ENCODE measurements at regions not wholly inside any gene's neighbourhood (a gene's known extent, or its start where the extent isn't known, plus 50 kb on each side); places are given as distances from the start of the nearest gene placed in this dataset.
"Not testable (repeated sequence)": the region's sequence is repeated elsewhere in the genome, so short reads cannot be mapped to it uniquely, and the experiment has no call there.

DNA sequence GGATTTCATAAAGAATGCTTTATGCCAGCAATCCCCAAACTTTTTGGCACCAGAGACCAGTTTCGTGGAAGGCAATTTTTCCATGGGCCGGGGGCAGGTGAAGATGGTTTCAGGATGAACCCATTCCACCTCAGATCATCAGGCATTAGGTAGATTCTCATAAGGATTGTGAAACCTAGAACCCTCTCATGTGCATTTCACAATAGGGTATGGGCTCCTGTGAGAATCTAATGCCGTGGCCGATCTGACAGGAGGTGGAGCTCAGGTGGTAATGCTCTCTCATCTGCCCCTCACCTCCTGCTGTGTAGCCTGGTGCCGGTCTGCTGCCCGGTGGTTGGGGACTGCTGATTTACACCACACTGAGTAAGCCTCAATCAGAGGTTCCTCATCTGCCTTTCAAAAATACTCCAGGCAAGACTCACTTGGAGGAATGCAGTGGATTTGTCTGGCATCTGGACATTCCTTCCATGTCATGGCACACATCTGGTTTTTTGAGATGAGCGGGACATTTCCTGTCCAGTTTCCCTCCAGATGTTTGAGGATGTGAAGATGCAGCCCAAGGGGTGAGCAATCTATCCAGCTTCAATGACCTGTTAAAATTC, 185.8 kb downstream of the VAPA start:
- no peak overlapping the region for H3K4me3 ChIP-seq (ENCODE audit: low read depth, low read length)

DNA sequence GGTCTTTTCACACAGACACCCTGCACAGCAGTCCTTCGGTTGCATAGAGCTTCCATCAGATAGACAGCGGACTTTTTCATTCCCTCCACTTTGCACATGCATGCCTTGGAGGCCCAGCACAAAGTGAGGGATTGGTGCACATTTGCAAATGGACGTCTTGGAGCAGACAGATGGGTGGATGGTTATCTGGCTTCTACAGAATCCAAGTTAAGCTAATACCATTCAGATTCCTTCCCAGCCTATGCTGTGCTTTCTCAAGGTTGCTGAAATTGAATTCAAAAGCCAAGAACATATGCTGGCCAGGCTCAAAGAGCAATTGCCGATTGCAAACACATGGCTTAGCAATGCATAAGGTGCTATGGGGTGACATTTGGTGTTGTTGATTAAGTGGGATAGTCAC, 186.4 kb downstream of the VAPA start:
- no peak overlapping the region for H3K4me3 ChIP-seq (ENCODE audit: low read depth, low read length)
- TF ChIP-seq, protein P1, sequence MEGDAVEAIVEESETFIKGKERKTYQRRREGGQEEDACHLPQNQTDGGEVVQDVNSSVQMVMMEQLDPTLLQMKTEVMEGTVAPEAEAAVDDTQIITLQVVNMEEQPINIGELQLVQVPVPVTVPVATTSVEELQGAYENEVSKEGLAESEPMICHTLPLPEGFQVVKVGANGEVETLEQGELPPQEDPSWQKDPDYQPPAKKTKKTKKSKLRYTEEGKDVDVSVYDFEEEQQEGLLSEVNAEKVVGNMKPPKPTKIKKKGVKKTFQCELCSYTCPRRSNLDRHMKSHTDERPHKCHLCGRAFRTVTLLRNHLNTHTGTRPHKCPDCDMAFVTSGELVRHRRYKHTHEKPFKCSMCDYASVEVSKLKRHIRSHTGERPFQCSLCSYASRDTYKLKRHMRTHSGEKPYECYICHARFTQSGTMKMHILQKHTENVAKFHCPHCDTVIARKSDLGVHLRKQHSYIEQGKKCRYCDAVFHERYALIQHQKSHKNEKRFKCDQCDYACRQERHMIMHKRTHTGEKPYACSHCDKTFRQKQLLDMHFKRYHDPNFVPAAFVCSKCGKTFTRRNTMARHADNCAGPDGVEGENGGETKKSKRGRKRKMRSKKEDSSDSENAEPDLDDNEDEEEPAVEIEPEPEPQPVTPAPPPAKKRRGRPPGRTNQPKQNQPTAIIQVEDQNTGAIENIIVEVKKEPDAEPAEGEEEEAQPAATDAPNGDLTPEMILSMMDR (IDR thresholded peaks at IDR 0.05; ENCODE audit: borderline replicate concordance, insufficient read depth, low read depth, low read length), result no peak

More for the DNA sequence above, 185.8 kb downstream of the VAPA start:
- TF ChIP-seq, protein P1 (IDR thresholded peaks at IDR 0.05; ENCODE audit: borderline replicate concordance, insufficient read depth, low read depth, low read length), result no peak

- TF ChIP-seq, protein P1 (IDR thresholded peaks at IDR 0.05; ENCODE audit: borderline replicate concordance, insufficient read depth, low read depth, low read length), result no peak
- H3K4me3 ChIP-seq (ENCODE audit: low read depth, low read length), result no peak overlapping the region
These were observed 187.3 kb downstream of the VAPA start for GRCh38 chr18:10100941-10101701.

- no peak overlapping the region for H3K4me3 ChIP-seq (ENCODE audit: low read depth, low read length)
- TF ChIP-seq, protein P1 (IDR thresholded peaks at IDR 0.05; ENCODE audit: borderline replicate concordance, insufficient read depth, low read depth, low read length), result no peak
These were observed 187.9 kb downstream of the VAPA start for GRCh38 chr18:10101729-10102128.

GRCh38 chr18:10105118-10105517, 191.3 kb downstream of the VAPA start:
- not testable (repeated sequence) for H3K4me3 ChIP-seq (ENCODE audit: low read depth, low read length)

DNA sequence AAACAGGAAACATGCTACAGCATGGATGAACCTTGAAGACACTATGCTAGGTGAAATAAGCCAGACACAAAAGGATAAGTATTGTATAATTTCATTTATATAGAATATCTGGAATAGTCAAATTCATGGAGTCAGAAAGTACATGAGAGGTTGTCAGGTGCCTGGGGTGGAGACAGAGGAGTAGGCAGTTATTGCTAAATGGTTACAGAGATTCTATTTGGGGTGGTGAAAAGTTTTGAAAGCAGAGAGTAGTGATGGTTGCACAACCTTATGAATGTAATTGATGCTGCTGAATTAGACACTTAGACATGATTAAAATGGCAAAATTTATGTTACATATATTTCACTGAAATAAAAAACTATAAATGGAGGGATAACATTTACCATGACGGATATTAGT, 197.4 kb downstream of the VAPA start:
- no peak overlapping the region for H3K4me3 ChIP-seq (ENCODE audit: low read depth, low read length)
- TF ChIP-seq, protein P1 (IDR thresholded peaks at IDR 0.05; ENCODE audit: borderline replicate concordance, insufficient read depth, low read depth, low read length), result no peak

- H3K4me3 ChIP-seq (ENCODE audit: low read depth, low read length), result no peak overlapping the region
- TF ChIP-seq, protein P1 (IDR thresholded peaks at IDR 0.05; ENCODE audit: borderline replicate concordance, insufficient read depth, low read depth, low read length), result no peak
These were observed 198.1 kb downstream of the VAPA start for GRCh38 chr18:10111944-10112343.
